ENCODE measurements at regions not wholly inside any gene's neighbourhood (a gene's known extent, or its start where the extent isn't known, plus 50 kb on each side); places are given as distances from the start of the nearest gene placed in this dataset.

GRCh38 chr20:12723811-12724210 lies 285.0 kb upstream of the SPTLC3 start:
- TF ChIP-seq CTCF (IDR thresholded peaks at IDR 0.05): no peak
- no peak for TF ChIP-seq POLR2AphosphoS5 (IDR thresholded peaks at IDR 0.05)
- no peak for TF ChIP-seq POLR2A (IDR thresholded peaks at IDR 0.05)

Data from upper lobe of left lung (tissue), 4 donors.